ENCODE measurements at regions not wholly inside any gene's neighbourhood (a gene's known extent, or its start where the extent isn't known, plus 50 kb on each side); places are given as distances from the start of the nearest gene placed in this dataset.

- H3K27me3 ChIP-seq, result no peaks in the 10 kb centered on the region
- TF ChIP-seq EP300 (IDR thresholded peaks at IDR 0.05; ENCODE audit: low read depth) (no peak), POLR2AphosphoS5 (IDR thresholded peaks at IDR 0.05) (no peak), POLR2A (IDR thresholded peaks at IDR 0.05) (no peak), CTCF (IDR thresholded peaks at IDR 0.05) (no peak)
- no peaks in the 10 kb centered on the region for H3K4me1 ChIP-seq
- WGBS, 2 donors (ENCODE audit: low coverage in 1 of 2), result 64 to 71% methylated on average over 7 of the region's 7 CpGs
- in situ Hi-C loops (cut with MboI; ENCODE audit: low pct_ligation_motif_present in 1 of 4, low pct_unique_long_range_greater_than_20kb in 1 of 4, low sequenced_read_pairs in 3 of 4), result no loop called here
- intact Hi-C loops (cut with DNase I; ENCODE audit: low total_unique reads), result no loop called here
- no peaks in the 10 kb centered on the region for H3K36me3 ChIP-seq
- H3K4me3 ChIP-seq, result no peak overlapping the region
- no peak overlapping the region for H3K27ac ChIP-seq
- no peak for DNase-seq
- no peaks in the 10 kb centered on the region for H3K9me3 ChIP-seq
Observed at GRCh38 chr13:109941951-109942350, 155.6 kb upstream of the IRS2 start.

GRCh38 chr13:109941221-109941620, 154.8 kb upstream of the IRS2 start:
- no peaks in the 10 kb centered on the region for H3K9me3 ChIP-seq
- in situ Hi-C loops (cut with MboI; ENCODE audit: low pct_ligation_motif_present in 1 of 4, low pct_unique_long_range_greater_than_20kb in 1 of 4, low sequenced_read_pairs in 3 of 4), result no loop called here
- H3K4me1 ChIP-seq, result no peaks in the 10 kb centered on the region
- H3K27me3 ChIP-seq, result no peaks in the 10 kb centered on the region
- no peak overlapping the region for H3K4me3 ChIP-seq
- no peak for DNase-seq
- TF ChIP-seq POLR2AphosphoS5 (IDR thresholded peaks at IDR 0.05) (no peak), EP300 (IDR thresholded peaks at IDR 0.05; ENCODE audit: low read depth) (no peak), POLR2A (IDR thresholded peaks at IDR 0.05) (no peak), CTCF (IDR thresholded peaks at IDR 0.05) (no peak)
- intact Hi-C loops (cut with DNase I; ENCODE audit: low total_unique reads), result no loop called here
- no peak overlapping the region for H3K27ac ChIP-seq
- WGBS, 2 donors (ENCODE audit: low coverage in 1 of 2), result 38 to 56% methylated on average over 2 of the region's 2 CpGs
- no peaks in the 10 kb centered on the region for H3K36me3 ChIP-seq

- intact Hi-C loops (cut with DNase I; ENCODE audit: low total_unique reads) (no loop called here), in situ Hi-C loops (cut with MboI; ENCODE audit: low pct_ligation_motif_present in 1 of 4, low pct_unique_long_range_greater_than_20kb in 1 of 4, low sequenced_read_pairs in 3 of 4) (no loop called here)
- Histone ChIP-seq H3K4me1 (no peaks in the 10 kb centered on the region), H3K36me3 (no peaks in the 10 kb centered on the region), H3K4me3 (no peak overlapping the region), H3K27ac (no peak overlapping the region), H3K27me3 (no peaks in the 10 kb centered on the region), H3K9me3 (no peaks in the 10 kb centered on the region)
- WGBS, 2 donors (ENCODE audit: low coverage in 1 of 2), result 82 to 91% methylated on average over 6 to 8 of the region's 8 CpGs
- DNase-seq, result no peak
- no peak for TF ChIP-seq CTCF (IDR thresholded peaks at IDR 0.05)
- no peak for TF ChIP-seq EP300 (IDR thresholded peaks at IDR 0.05; ENCODE audit: low read depth)
- TF ChIP-seq POLR2A (IDR thresholded peaks at IDR 0.05), result no peak
- no peak for TF ChIP-seq POLR2AphosphoS5 (IDR thresholded peaks at IDR 0.05)
Observed at GRCh38 chr13:109940637-109941036, 154.3 kb upstream of the IRS2 start.

- no peaks in the 10 kb centered on the region for H3K4me1 ChIP-seq
- in situ Hi-C loops (cut with MboI; ENCODE audit: low pct_ligation_motif_present in 1 of 4, low pct_unique_long_range_greater_than_20kb in 1 of 4, low sequenced_read_pairs in 3 of 4) (no loop called here), intact Hi-C loops (cut with DNase I; ENCODE audit: low total_unique reads) (no loop called here)
- H3K4me3 ChIP-seq, result no peak overlapping the region
- no peak for DNase-seq
- TF ChIP-seq EP300 (IDR thresholded peaks at IDR 0.05; ENCODE audit: low read depth), result no peak
- no peaks in the 10 kb centered on the region for H3K9me3 ChIP-seq
- 87 to 92% methylated on average over 9 to 10 of the region's 10 CpGs for WGBS, 2 donors (ENCODE audit: low coverage in 1 of 2)
- H3K27me3 ChIP-seq, result no peaks in the 10 kb centered on the region
- H3K27ac ChIP-seq, result no peak overlapping the region
- H3K36me3 ChIP-seq, result no peaks in the 10 kb centered on the region
Observed at GRCh38 chr13:109939838-109940237, 153.5 kb upstream of the IRS2 start.

- intact Hi-C loops (cut with DNase I; ENCODE audit: low total_unique reads) (no loop called here), in situ Hi-C loops (cut with MboI; ENCODE audit: low pct_ligation_motif_present in 1 of 4, low pct_unique_long_range_greater_than_20kb in 1 of 4, low sequenced_read_pairs in 3 of 4) (no loop called here)
- 97 to 100% methylated on average over 2 of the region's 2 CpGs for WGBS, 2 donors (ENCODE audit: low coverage in 1 of 2)
- Histone ChIP-seq H3K27ac (no peak overlapping the region), H3K4me1 (no peaks in the 10 kb centered on the region), H3K36me3 (no peaks in the 10 kb centered on the region), H3K9me3 (no peaks in the 10 kb centered on the region), H3K27me3 (no peaks in the 10 kb centered on the region), H3K4me3 (no peak overlapping the region)
- DNase-seq, result no peak
- TF ChIP-seq POLR2A (IDR thresholded peaks at IDR 0.05) (no peak), EP300 (IDR thresholded peaks at IDR 0.05; ENCODE audit: low read depth) (no peak), POLR2AphosphoS5 (IDR thresholded peaks at IDR 0.05) (no peak), CTCF (IDR thresholded peaks at IDR 0.05) (no peak)
Observed at GRCh38 chr13:109939180-109939579, 152.8 kb upstream of the IRS2 start.

All from transverse colon (tissue), 4 donors.